GM23338 (cell line): ENCODE measurements at regions not wholly inside any gene's neighbourhood (a gene's known extent, or its start where the extent isn't known, plus 50 kb on each side); places are given as distances from the start of the nearest gene placed in this dataset.

Experiments
- CREB1 ChIP-seq: fragments of 250-450 bp; sonication (Bioruptor Pico); IDR thresholded peaks from 2 replicates; pipeline ENCODE4 v1.5.0; 2020; ENCODE audit warnings: low read depth, mild to moderate bottlenecking, moderate library complexity
- CTCF ChIP-seq, 2 experiments: fragments of 200-600 bp in 1 of 2; sonication (generic) in 1 of 2; conservative IDR thresholded peaks; 2 replicates each; pipeline versions ENCODE4 v1.5.1 to v1.6.1; 2016 to 2017; ENCODE audit warnings: antibody characterized with exemption in 2 of 2, low read depth in 2 of 2, mild to moderate bottlenecking in 2 of 2, moderate library complexity in 1 of 2
- POLR2AphosphoS5 ChIP-seq: IDR thresholded peaks from 2 replicates; pipeline ENCODE4 v1.6.1; 2016; ENCODE audit warnings: antibody characterized with exemption, low read depth
- REST ChIP-seq: IDR thresholded peaks from one replicate; pipeline ENCODE4 v1.6.1; 2018; ENCODE audit warnings: antibody characterized with exemption; ENCODE audit not compliant: unreplicated experiment

GRCh38 chr4:155066871-155067270 is 141.6 kb upstream of the NPY2R start:
- TF ChIP-seq REST: no peak
- no peak for TF ChIP-seq CREB1 (CRISPR knock-in tag)
- TF ChIP-seq CTCF (conservative IDR thresholded peaks at IDR 0.05; ENCODE audit: low read depth in 2 of 2): no peak
- no peak for TF ChIP-seq POLR2AphosphoS5
